Hematopoietic multipotent progenitor cell treated with erythropoietin and hydrocortisone succinate and interleukin-3 and kit ligand, for 4 days (in vitro differentiated cells): ENCODE measurements at regions not wholly inside any gene's neighbourhood (a gene's known extent, or its start where the extent isn't known, plus 50 kb on each side); places are given as distances from the start of the nearest gene placed in this dataset.
"Not testable (repeated sequence)": the region's sequence is repeated elsewhere in the genome, so short reads cannot be mapped to it uniquely, and the experiment has no call there.

ENCODE experiments used
- DNase-seq: peaks from one replicate; pipeline ENCODE4 v3.0.0-alpha.2; 2015

DNA sequence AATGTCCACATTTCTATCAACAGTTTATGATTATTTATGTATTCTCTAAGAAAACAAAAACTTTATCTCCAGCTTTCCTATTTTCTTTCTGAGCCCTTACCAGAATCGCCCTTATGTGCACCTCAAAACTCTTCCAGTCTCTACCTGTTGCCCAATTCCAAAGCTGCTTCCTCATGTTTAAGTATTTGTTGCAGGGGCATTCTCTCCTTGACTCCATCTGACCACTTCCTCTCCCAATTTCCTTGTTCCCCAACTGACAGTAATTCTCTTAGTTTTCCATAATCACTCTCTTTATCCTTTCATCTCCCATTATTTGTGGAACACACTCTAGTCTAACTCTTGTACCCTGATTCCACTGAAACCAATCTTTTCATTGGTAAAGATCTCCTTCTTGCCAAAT lies 105.4 kb upstream of the RBBP8 start:
- DNase-seq, result no peak

DNA sequence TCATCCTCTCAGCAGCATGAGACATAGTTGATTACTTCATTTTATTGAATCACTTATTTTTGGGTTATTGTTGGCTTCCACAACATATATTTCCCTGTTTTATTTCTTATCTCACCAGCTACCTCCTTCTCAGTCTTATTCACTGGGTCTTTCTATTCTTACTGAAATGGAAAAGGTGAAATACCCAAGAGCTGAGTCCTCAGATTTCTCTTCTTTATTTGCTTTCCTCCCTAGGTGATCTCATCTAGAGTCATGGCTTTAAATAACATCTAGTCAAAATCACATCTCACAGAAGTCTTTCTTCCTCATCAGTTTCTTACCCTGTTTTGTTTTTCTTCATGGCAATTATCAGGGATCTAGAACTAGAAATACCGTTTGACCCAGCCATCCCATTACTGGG lies 105.0 kb upstream of the RBBP8 start:
- DNase-seq, result no peak

DNA sequence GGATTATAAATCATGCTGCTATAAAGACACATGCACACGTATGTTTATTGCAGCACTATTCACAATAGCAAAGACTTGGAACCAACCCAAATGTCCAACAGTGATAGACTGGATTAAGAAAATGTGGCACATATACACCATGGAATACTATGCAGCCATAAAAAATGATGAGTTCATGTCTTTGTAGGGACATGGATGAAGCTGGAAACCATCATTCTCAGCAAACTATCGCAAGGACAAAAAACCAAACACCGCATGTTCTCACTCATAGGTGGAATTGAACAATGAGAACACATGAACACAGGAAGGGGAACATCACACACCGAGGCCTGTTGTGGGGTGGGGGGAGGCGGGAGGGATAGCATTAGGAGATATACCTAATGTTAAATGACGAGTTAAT lies 104.5 kb upstream of the RBBP8 start:
- DNase-seq, result not testable (repeated sequence)

DNA sequence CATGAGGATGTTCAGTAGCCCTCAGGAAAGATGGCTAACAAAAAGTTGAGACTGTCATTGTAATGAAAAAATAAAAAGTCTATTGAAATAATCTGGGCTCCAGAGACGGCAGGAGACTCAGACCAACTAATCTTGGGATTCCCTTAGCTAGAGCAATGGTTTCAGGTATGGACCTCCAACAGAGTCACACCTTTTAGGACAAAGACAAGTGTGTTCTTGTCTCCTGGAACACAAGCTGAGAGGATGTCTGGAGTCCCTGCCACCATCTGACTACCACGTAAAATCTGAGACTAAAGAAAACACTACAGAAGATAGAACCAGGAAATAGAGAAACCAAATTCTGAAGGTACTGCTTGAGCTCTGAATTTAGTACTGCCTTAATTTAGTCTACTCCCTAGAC lies 103.3 kb upstream of the RBBP8 start:
- no peak for DNase-seq

DNA sequence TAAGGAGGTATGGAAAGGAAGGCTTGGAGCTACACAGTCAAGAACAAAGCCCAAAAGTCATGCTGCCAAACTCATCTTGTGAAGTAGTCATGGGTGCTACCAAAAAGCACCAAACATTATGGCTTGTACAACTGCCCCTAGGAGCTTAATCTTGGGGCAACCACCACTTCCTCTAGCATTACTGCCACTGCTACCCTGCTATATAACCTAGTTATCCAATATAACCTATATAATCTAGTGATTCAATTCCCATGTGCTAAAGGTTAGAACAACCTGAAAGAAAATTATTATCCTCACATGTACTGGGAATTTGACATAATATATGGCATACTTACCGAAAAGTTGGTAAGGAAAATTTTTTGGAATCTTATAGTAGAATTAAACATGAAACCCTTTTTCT lies 102.6 kb upstream of the RBBP8 start:
- no peak for DNase-seq

DNA sequence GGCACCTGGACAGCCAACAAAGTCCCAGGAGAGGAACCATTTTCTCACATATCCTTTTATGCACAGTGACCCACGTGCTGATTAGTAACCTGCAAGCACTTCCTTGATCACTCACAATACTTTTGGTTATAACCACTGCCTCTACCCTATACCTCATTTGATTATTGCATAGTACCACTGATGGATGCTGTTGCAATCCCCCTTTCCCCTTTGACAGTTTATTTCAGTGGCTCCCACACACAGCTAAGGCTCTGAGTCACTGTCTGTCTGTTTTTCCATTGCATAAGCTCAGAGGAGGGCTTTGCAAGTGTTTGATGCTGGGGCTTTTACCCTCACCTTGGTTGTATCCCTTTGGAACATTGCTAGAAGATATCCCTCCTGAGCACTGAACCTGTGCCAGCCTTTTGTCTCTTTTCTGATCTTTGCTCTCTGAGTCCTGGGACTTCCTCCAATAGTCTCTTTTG lies 101.7 kb upstream of the RBBP8 start:
- peak; percentile 64 for DNase-seq

DNA sequence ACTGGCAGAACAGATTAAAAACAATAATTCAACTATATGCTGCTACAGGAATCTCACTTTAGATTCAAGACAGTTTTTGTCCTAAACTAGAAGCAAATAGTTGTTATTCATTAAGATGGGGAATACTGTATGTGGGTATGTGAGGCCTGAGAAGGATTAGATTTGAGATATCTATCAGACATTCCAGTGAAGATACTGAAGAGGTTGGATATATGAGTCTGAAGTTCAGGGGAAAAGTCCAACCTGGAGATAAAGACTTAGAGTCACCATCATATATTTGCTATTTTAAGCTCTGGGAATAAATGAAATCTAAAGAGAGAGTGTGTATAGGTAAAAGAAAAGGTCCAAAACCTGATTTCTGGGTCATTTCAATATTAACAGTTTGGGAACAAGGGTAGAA lies 96.2 kb upstream of the RBBP8 start:
- no peak for DNase-seq

DNA sequence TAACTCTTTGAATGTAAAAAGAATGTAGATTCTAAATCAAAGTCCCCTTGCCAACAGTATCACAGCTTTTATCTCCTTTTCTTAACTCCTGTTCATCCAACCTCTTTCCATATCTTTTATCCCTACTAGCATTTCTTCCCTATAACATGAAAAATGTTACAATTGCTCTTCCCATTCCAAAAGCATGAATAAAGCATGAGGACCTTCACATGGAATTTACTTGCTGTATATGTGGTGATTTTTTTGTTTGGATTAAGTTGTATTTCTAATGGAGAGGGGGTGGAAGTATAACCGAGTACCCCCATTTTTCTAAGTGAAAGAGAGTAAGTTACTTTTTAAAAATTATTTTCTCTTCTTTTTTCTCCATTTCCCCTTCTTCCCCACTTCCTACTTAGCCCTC lies 94.9 kb upstream of the RBBP8 start:
- DNase-seq, result no peak

DNA sequence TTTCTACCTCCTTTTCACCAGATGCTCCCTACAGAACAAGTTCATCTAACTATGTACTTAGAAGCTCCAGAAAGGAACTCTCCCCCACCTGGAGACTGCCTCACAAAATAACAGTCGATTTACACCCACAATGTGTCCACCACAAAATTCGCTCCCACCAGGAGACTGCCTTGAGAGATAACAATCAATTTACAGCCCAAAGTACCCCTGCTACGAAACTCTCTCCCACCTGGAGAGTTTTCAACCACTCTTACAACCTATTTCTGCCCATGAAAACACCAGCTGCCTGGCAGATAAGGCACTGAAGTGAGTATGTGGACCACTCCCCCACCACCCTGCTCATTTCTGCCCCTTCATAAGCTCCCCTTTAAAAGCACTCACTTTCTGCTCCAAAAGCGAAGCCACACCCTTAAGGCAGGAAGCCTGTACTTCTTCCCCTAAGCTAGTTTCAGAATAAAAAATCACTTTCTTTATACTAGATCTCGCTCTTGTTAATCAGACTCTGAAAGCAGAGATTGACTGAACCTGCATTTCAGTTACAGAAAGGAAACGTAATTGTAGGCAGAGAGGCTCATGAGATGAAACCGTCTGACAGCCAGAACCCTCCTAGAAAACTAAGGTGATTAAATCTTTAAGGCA lies 94.4 kb upstream of the RBBP8 start:
- DNase-seq, result no peak

DNA sequence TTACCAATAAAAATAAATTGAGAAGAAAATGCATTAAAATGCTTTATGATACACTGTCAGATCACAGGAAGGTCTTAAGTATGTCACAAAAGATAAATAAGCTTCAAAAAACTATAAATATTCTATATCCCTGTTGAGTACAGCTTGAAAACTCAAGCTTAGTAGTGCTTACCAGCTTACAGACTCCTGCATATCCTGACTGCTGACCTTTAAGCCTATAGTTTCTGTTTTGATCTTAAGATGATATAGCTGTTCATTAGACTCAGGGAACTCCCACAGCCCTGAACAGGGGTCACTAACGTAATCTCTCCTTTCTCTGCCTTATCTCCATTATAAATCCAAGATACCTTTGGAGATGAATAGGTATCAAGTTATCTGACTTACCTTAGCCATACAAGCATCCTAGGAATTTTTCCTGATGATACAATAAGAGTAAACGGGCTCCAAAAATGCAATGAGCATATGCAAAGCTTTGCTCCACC lies 93.7 kb upstream of the RBBP8 start:
- DNase-seq, result no peak

DNA sequence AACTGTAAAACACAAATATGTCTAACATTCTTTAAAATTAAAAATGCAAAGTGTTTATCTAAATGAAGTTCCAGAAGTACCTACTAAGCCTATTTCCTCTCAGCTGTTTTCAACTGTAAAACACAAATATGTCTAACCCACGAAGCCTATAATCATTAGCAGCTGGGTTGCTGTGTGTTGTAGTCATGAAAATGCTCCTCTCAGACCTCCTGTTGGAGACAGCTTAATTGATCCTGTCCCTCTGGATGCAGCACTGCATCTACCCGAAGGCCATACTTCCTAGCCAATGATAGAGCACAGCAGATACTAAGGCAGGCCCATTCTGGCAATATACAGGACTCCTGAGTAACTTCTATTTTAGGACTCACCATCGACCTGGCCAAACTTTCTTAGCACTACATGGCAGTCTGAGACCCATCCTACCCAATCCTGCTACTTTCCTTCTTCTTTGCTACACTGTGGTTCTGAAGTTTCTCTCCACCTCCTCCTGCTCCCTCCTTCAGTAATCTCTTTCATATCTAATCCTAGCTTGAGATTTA lies 92.5 kb upstream of the RBBP8 start:
- DNase-seq, result no peak

DNA sequence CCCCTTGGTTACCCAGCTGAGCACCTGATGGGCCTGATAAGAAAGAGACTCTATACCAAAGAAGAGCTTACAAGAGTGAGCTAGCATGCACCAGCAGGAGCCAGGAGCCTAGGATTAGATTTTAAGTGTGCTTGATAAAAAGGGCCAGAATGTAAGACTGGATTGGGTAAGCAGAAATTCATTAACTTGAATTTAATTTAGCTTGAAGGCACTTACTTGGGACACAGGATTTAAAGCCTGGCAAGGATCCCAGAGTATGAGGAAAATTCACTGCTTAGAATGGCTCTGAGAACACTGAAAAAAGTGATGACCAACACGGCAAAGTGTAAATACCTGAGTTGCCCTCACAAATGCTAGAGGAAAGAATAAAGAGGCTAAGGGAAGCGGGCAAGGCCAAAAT lies 91.3 kb upstream of the RBBP8 start:
- peak; percentile 12 for DNase-seq

DNA sequence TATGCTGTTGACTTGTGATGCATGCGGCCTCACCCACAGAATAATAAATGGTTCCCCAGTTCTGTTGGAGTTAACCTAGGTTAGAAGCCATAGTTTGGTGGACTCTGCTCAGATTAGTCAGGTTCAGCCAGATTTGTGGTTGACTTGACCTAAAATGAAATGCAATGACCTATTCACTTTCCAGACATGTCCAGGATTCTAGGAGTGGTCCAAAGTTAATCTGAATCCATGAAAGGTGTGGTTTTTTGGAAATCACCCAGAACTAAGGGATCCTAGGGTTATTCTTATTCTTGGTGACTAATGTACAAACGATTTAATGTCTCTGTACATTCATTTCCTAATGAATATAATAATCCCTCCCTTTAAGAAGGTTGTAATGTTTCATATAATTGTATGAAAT lies 88.9 kb upstream of the RBBP8 start:
- no peak for DNase-seq

DNA sequence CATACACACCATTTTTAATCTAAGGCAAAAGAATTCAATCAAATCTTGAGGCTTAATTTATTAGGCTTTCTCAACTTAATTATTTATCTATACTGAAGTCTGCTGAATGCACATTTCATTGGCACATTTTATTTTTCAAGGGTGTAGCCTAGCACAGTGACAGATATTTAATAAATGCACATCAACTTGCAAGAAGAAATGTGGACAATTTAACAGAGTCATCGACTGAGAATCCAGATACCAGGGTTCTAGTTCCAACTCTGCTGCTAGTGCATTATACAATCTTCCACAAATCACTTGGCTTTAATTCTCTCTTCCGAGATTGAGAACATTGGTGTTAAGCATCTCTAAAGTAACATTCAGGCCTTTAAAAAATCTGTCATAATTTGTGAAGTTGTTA lies 88.5 kb upstream of the RBBP8 start:
- no peak for DNase-seq

DNA sequence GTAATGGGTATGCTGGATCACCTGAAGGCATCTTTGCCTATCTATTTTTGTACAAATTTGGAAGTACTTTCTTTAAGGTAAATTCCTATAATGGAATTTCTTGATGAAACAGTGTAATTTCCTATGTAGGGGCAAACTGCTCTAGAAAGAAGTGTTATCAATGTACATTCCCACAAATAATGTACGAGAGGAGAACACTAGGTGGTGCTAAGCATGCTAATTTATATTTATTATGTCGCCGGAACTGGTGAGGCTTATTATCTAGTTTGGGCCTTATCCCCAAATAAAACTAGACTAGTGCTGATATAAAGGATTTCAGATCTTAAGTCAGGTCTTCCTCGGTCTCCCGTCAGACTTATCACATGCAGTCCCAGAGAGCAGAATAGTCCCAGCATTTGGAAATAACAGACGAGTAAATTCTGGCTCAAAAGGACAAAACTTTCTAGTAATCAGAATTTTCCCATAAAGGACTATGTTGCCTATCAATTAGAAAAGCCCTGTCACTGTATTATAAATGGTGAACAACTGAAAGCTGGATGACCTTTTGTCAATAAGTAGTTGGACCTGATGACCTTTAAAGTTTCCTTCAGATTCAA lies 86.9 kb upstream of the RBBP8 start:
- peak; percentile 64 for DNase-seq

DNA sequence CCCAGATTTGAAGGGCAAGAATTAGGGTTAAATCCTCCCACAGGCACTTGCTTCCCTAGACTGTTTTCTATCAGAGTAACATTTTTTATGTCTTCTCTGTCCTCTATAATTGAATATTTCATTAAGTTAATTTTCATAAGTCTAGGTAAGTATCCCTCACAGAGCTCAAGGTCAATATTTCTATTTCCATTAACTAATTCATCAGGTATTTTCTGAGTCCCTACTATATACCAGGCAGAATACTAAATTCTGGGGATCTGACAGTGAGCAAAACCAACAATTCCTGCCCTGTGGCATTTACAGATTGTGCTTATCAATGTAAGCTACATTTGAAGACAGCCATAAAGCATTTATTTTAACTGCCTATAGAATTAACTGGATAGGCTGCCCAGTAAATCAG lies 86.4 kb upstream of the RBBP8 start:
- DNase-seq, result no peak

DNA sequence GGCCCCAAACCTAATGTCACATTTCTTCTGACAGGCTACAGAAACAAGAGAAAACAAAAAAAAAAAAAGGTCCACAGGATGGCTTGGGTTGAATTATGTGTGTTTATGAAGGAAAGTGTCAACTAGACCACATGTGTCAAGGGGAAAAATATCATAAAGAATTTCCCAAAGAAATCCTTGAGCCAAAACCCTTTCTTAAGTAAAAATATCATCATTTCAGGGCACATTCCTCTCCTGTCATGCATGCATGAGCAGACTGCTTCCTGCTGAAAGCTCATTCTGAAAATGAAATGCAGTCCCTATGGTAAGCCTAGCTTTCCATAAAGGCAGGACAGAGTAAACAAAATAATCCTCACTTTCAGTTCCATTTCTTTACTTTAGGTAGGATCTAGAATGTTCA lies 85.7 kb upstream of the RBBP8 start:
- no peak for DNase-seq

DNA sequence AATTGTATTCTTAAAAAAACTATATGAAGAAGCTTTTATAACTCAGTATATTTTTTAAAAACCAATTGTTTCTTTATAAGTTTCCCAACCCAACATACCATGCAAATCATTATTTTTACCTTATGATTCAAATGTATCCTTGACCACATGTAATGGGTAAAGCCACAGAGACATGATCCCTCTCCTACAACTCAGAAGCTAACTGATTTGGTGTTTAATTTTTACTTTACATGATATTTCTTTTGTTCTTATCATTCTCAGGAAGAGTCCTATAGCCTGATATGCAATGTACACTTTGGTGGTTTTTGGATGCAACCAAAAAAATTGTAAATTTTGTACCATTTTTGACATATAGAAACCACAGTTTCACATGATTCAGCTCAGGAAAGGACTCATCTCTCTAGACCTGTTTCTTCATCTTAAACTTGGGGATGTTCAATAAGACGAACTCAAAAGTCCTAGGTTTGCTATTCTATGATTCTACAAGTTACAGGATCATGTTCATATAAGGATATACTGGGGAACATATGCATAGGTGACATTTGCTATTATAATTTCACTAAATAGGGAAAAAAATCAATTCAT lies 85.2 kb upstream of the RBBP8 start:
- DNase-seq, result no peak

DNA sequence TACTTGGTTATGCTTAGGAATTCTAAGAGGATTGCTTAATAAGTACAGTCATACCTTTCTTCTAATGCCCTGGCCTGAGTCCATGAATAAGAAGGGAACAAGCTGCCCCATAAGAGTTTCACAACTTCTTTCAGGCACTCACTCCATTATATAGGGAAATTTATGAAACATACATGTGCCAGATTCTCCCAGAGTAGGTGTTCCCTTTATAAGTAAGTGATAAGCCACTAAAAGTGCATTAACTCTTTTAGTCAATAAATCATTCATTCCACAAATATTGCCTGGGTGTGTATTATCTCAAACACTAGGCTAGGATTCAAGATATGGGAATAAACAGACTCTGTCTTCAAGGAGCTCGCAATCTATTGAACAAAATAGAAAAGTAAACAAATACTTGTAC lies 84.5 kb upstream of the RBBP8 start:
- DNase-seq, result no peak

DNA sequence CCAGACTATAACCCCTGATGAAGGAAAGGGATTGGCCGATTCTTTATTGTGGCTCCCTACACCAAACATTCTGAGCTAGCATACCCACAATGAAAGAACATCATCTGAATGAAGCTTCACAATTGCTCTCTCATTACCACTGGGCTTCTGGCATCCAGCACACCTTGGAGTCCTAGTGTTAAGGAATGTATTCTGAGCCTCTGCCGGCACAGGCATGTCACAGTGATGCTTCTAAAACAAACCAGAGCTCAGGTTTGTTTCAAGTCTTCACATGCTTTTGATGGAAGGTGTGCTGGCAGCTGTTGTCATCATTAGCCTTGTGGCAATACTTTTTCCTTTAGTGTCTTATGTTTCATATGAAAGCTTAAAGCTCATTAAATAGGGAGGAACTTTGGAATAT lies 76.3 kb upstream of the RBBP8 start:
- no peak for DNase-seq

DNA sequence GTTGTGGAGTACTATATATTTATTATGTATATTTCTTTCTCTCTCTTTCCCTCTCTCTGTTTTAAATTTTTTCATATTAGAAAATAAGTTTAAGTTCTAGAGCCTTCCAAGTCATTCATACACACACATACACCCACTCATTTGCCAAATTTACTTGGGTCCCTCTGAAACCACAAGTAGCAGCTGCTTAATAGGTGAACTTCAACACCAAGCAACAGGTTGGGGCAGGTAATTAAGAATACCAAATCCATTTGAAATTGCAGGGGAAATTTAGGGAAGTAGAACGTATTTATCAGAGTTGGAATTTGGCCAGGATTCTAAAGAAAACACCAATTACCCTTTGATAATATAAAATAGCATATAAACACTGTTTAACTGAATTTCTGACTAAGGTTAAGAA lies 75.0 kb upstream of the RBBP8 start:
- DNase-seq, result no peak

DNA sequence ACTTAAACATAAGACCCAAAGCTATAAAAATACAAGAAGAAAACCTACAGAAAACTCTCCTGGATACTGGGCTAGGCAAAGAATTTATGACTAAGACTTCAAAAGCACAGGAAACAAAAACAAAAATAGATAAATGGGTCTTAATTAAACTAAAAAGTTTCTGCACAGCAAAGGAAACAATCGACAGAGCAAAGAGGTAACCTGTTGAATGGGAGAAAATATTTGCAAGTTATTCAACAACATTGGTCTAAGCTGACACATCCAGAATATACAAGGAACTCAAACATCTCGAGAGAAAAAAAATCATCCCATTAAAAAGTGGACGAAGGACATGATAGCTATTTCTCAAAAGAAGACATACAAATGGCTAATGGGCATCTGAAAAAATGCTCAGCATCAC lies 72.3 kb upstream of the RBBP8 start:
- DNase-seq, result no peak

DNA sequence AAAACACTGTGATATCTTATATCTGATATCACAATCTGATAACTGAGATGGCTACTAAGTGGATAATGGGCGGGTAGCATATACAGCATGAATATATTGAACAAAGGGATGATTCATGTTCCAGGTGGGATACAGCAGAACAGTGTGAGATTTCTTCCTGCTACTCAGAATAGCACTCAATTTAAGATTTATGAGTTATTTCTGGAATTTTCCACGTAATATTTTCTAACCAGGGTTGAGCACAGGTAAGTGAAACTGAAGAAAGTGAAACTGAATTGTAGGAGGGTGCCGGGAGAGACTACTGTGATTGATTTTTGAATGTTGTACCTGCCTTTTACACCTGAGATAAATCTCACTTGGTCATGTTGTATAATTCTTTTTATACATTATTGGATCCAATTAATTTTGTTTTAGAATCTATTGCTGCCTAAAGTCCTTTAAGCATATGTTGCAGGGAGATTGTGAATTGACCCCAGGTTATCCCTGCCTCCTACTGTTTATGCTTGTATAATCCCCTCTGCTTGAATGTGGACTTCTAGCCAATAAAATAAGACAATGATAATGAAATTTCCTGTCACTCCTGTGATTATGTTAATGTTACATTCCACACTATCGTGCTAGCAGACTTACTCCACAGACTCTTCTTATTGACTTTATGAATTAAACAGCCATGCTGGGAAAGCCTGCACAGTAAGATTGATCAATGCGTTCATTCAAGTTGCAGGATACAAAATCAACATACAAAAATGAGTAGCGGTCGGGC lies 67.6 kb upstream of the RBBP8 start:
- no peak for DNase-seq

DNA sequence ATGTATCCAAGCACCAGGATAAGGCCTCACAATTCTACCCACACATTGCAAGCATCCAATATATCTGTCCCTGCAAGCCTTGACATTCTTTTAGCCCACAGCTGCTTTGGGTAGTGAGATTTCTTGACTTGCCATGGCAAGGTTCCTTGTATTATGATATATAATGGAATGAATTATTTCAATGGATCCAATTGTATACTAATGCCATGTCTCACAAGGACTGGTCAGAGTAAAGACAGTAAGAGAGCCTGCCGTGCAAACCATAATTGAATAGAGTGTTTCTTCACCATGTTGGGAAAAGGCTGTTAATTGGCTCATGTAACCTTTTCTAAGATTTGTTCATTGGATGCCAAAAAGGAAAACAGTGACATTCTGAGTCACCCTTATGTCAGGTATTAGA lies 64.3 kb upstream of the RBBP8 start:
- DNase-seq, result no peak
